HepG2 (cell line): ENCODE measurements at regions not wholly inside any gene's neighbourhood (a gene's known extent, or its start where the extent isn't known, plus 50 kb on each side); places are given as distances from the start of the nearest gene placed in this dataset.

Experiments
- ATAC-seq: fragments of 200-7000 bp; cut with Tn5 transposase; 3 replicates; pipeline ENCODE4 v1.9.1; 2020; ENCODE audit warnings: mild to moderate bottlenecking, moderate library complexity
- BruUV-seq: library from RNA; stranded (reverse); fragments of 400-500 nt; replicated peaks from 2 replicates; lab custom pipeline; 2021; lab: Mats Ljungman, UMichigan
- CTCF ChIA-PET: fragments of 300-600 bp; formaldehyde crosslinking; extraction: SDS; loops from one replicate; lab custom pipeline; 2021; ENCODE audit warnings: low total read pairs, inconsistent platforms, low intra/inter-chr PET ratio; lab: Yijun Ruan, JAX
- POLR2A ChIA-PET: fragments of 350-600 bp; sonication (Branson Sonifier 250); formaldehyde crosslinking; loops from one replicate; lab custom pipeline; 2020; ENCODE audit warnings: antibody characterized with exemption, inconsistent platforms; lab: Yijun Ruan, JAX
- DNase-seq: peaks from one replicate; pipeline ENCODE4 v3.0.0-alpha.2; 2015; ENCODE audit warnings: low spot score
- FAIRE-seq: peaks from 3 replicates; lab custom pipeline; 2011; peaks lifted over from hg19 to GRCh38; lab: Jason Lieb, UNC
- H2AFZ ChIP-seq: one replicate; pipeline ENCODE4 v1.6.1; 2011; ENCODE audit warnings: low read length, inconsistent platforms
- H3K27ac ChIP-seq: fragments of 300-600 bp; 3 replicates; pipeline ENCODE4 v1.8.0; 2011; ENCODE audit warnings: mixed run types, mild to moderate bottlenecking, mixed read lengths, low read length, inconsistent platforms; ENCODE audit not compliant: insufficient read depth; ENCODE audit errors: extremely low read length
- H3K27me3 ChIP-seq, 2 experiments: fragments of 200-600 bp in 1 of 2; 2 replicates in 1 of 2; 3 replicates in 1 of 2; pipeline versions ENCODE4 v1.6.0 to v1.8.0; 2011; ENCODE audit warnings: low read length in 2 of 2, mild to moderate bottlenecking in 2 of 2, moderate library complexity in 2 of 2, inconsistent platforms in 1 of 2; ENCODE audit not compliant: insufficient read depth in 2 of 2, control insufficient read depth in 1 of 2
- H3K36me3 ChIP-seq, 2 experiments: fragments of 200-600 bp in 1 of 2; replicated peaks in 1 of 2; 2 replicates in 1 of 2; 3 replicates in 1 of 2; pipeline versions ENCODE4 v1.5.1 to v1.8.0; 2011; ENCODE audit warnings: low read length in 2 of 2, inconsistent platforms in 1 of 2; ENCODE audit not compliant: insufficient read depth in 2 of 2, control insufficient read depth in 1 of 2
- H3K4me1 ChIP-seq: 2 replicates; pipeline ENCODE4 v1.5.1; 2012; ENCODE audit warnings: low read length, inconsistent platforms; ENCODE audit not compliant: insufficient read depth
- H3K4me2 ChIP-seq: 2 replicates; pipeline ENCODE4 v1.6.0; 2011; ENCODE audit warnings: low read depth, low read length, inconsistent platforms
- H3K4me3 ChIP-seq, 3 experiments: fragments of 200-600 bp in 1 of 3; sonication (generic), shearing (Covaris generic) in 1 of 3; replicated peaks in 1 of 3; 2 replicates each; pipeline ENCODE4 v1.5.1; 2011 to 2016; ENCODE audit warnings: low read length in 3 of 3, inconsistent platforms in 2 of 3, low read depth in 2 of 3, mild to moderate bottlenecking in 2 of 3, control low read depth in 1 of 3, mixed read lengths in 1 of 3; ENCODE audit not compliant: insufficient read depth in 1 of 3
- H3K79me2 ChIP-seq: one replicate; pipeline ENCODE4 v1.6.1; 2011; ENCODE audit warnings: low read length, inconsistent platforms; ENCODE audit not compliant: insufficient read depth
- H3K9ac ChIP-seq: 2 replicates; pipeline ENCODE4 v1.6.0; 2011; ENCODE audit warnings: mild to moderate bottlenecking, low read depth, low read length, inconsistent platforms; ENCODE audit not compliant: insufficient read depth
- H3K9me3 ChIP-seq: 2 replicates; pipeline ENCODE4 v1.5.1; 2012; ENCODE audit warnings: mild to moderate bottlenecking, low read length
- H4K20me1 ChIP-seq: 2 replicates; pipeline ENCODE4 v1.6.0; 2011; ENCODE audit warnings: inconsistent platforms, mild to moderate bottlenecking, low read length, moderate library complexity; ENCODE audit not compliant: insufficient read depth
- CENPX ChIP-seq: sonication (generic); formaldehyde crosslinking; IDR thresholded peaks from 2 replicates; pipeline ENCODE4 v1.9.0; 2021; ENCODE audit warnings: mild to moderate bottlenecking, missing genetic modification reagents, moderate library complexity
- ETV5 ChIP-seq: IDR thresholded peaks from 2 replicates; pipeline ENCODE4 v1.6.1; 2018; ENCODE audit warnings: missing biosample characterization, missing genetic modification reagents, inconsistent platforms, borderline replicate concordance
- FLYWCH1 ChIP-seq: sonication (generic); formaldehyde crosslinking; IDR thresholded peaks from 2 replicates; pipeline ENCODE4 v1.8.1; 2023; ENCODE audit warnings: mild to moderate bottlenecking, missing genetic modification reagents
- FOXA1 ChIP-seq, 2 experiments: fragments of 450-650 bp in 1 of 2; sonication (generic) in 1 of 2; formaldehyde crosslinking in 1 of 2; IDR thresholded peaks; 2 replicates each; pipeline versions ENCODE4 v1.4.0 to v1.6.1; 2016 to 2020; ENCODE audit warnings: missing genetic modification reagents in 1 of 2
- KLF12 ChIP-seq: sonication (generic); formaldehyde crosslinking; IDR thresholded peaks from 2 replicates; pipeline ENCODE4 v1.4.0; 2020; ENCODE audit warnings: missing genetic modification reagents, borderline replicate concordance
- NFE2L2 ChIP-seq: fragments of 150-350 bp; IDR thresholded peaks from 2 replicates; pipeline ENCODE4 v1.6.1; 2014; ENCODE audit warnings: low read length
- ZFY ChIP-seq: sonication (generic); formaldehyde crosslinking; IDR thresholded peaks from 2 replicates; pipeline ENCODE4 v1.4.0; 2020; ENCODE audit warnings: missing genetic modification reagents
- ZNF205 ChIP-seq: IDR thresholded peaks from 2 replicates; pipeline ENCODE4 v1.6.1; 2018; ENCODE audit warnings: missing biosample characterization, missing genetic modification reagents
- ZNF691 ChIP-seq: sonication (generic); formaldehyde crosslinking; IDR thresholded peaks from 2 replicates; pipeline ENCODE4 v1.4.0; 2020; ENCODE audit warnings: missing genetic modification reagents, low read depth, mild to moderate bottlenecking, borderline replicate concordance
- ZNF7 ChIP-seq: IDR thresholded peaks from 2 replicates; pipeline ENCODE4 v1.6.1; 2016; ENCODE audit warnings: missing biosample characterization, missing genetic modification reagents
- WGBS: methylation state at CpG from one replicate; pipeline ENCODE4 v1.1.6; 2017; ENCODE audit warnings: low lambda C conversion rate; 5-methylcytosine and 5-hydroxymethylcytosine counted together
- in situ Hi-C: cut with HindIII; loops from 2 replicates; pipeline ENCODE4 v1.10.0; 2017; ENCODE audit warnings: low pct_unique_long_range_greater_than_20kb; ENCODE audit not compliant: extremely low pct_ligation_motif_present
- intact Hi-C: fragments of 100-400 bp; cut with micrococcal nuclease; formaldehyde crosslinking; loops from one replicate; pipeline ENCODE4 v1.10.0; 2022; ENCODE audit not compliant: unreplicated experiment
- TF ChIP-seq, protein P1 (sequence below): IDR thresholded peaks from 2 replicates; pipeline ENCODE4 v1.6.1; 2016; ENCODE audit warnings: mild to moderate bottlenecking
- TF ChIP-seq, protein P2 (sequence below): sonication (generic); formaldehyde crosslinking; conservative IDR thresholded peaks from 2 replicates; pipeline ENCODE4 v1.8.0; 2022; ENCODE audit warnings: mild to moderate bottlenecking, moderate library complexity, missing genetic modification reagents

DNA sequence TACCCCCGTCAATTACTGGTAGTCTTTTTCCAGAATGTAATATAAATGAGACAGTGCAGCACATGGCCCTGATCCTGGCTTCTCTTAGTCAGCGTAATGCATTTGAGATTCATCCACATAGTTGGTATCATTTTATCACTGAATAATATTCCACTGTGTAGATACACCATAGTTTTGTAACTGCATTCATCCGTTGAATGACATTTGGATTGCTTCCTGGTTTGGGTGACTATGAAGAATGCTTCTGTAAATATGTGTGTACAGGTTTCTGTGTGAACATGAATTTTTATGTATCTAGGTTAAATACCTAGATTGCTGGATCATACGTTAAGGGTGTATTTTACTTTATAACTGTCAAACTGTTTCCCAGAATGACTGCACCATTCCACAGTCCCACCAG lies 62.6 kb upstream of the STMND1 start:
- WGBS: 61% methylated on average over 4 of the region's 4 CpGs
- no TSS peak for BruUV-seq
- Histone ChIP-seq H3K36me3 (no peaks in the 10 kb centered on the region), H3K79me2 (no peaks in the 10 kb centered on the region), H4K20me1 (no peaks in the 10 kb centered on the region), H2AFZ (no peak overlapping the region), H3K4me1 (0 out of 2 replicates have a peak, but pooled peaks cover 7% of the 10 kb centered on the region), H3K9me3 (no peaks in the 10 kb centered on the region), H3K4me3 (no peak overlapping the region), H3K27me3 (peaks cover 0 to 3% of the 10 kb centered on the region in 2 experiments; a peak in 2 of 5 replicates), H3K4me2 (no peak overlapping the region), H3K27ac (no peak overlapping the region), H3K9ac (no peak overlapping the region)
- FAIRE-seq: no peak
- POLR2A ChIA-PET: no interaction called here
- no peak for DNase-seq
- in situ Hi-C loops: no loop called here
- intact Hi-C loops: no loop called here
- no peak for ATAC-seq
- TF ChIP-seq NFE2L2 (no peak), CENPX (no peak), ZNF7 (CRISPR knock-in tag) (no peak), ZNF205 (CRISPR knock-in tag) (no peak), ETV5 (CRISPR knock-in tag) (no peak), ZNF691 (CRISPR knock-in tag) (no peak), ZFY (CRISPR knock-in tag) (no peak), FLYWCH1 (no peak), FOXA1 (IDR thresholded peaks at IDR 0.05) (no peak), FOXA1 (CRISPR knock-in tag; IDR thresholded peaks at IDR 0.05) (no peak), KLF12 (CRISPR knock-in tag) (no peak)
- TF ChIP-seq, protein P1, sequence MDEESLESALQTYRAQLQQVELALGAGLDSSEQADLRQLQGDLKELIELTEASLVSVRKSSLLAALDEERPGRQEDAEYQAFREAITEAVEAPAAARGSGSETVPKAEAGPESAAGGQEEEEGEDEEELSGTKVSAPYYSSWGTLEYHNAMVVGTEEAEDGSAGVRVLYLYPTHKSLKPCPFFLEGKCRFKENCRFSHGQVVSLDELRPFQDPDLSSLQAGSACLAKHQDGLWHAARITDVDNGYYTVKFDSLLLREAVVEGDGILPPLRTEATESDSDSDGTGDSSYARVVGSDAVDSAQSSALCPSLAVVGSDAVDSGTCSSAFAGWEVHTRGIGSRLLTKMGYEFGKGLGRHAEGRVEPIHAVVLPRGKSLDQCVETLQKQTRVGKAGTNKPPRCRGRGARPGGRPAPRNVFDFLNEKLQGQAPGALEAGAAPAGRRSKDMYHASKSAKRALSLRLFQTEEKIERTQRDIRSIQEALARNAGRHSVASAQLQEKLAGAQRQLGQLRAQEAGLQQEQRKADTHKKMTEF (CRISPR knock-in tag): no peak
- TF ChIP-seq, protein P2, sequence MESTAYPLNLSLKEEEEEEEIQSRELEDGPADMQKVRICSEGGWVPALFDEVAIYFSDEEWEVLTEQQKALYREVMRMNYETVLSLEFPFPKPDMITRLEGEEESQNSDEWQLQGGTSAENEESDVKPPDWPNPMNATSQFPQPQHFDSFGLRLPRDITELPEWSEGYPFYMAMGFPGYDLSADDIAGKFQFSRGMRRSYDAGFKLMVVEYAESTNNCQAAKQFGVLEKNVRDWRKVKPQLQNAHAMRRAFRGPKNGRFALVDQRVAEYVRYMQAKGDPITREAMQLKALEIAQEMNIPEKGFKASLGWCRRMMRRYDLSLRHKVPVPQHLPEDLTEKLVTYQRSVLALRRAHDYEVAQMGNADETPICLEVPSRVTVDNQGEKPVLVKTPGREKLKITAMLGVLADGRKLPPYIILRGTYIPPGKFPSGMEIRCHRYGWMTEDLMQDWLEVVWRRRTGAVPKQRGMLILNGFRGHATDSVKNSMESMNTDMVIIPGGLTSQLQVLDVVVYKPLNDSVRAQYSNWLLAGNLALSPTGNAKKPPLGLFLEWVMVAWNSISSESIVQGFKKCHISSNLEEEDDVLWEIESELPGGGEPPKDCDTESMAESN (CRISPR knock-in tag): no peak
- CTCF ChIA-PET: no interaction called here
